T-cell (primary cell): ENCODE measurements at regions not wholly inside any gene's neighbourhood (a gene's known extent, or its start where the extent isn't known, plus 50 kb on each side); places are given as distances from the start of the nearest gene placed in this dataset.

Source experiments
- ATAC-seq, 4 experiments: fragments of 200-7000 bp in 3 of 4; fragments of 150-1000 bp in 1 of 4; cut with Tn5 transposase; replicated peaks in 1 of 4; 1 replicate in 3 of 4; 2 replicates in 1 of 4; pipeline ENCODE4 v1.10.0; 2021; ENCODE audit warnings: moderate library complexity in 3 of 4, mild to moderate bottlenecking in 2 of 4, moderate number of reproducible peaks in 1 of 4
- CTCF ChIA-PET, 2 donors: fragments of 300-600 bp; sonication (Branson Sonifier 250); formaldehyde crosslinking; loops; one replicate each; lab custom pipeline; 2022; ENCODE audit warnings: antibody characterized with exemption in 2 of 2; lab: Charles Lee
- POLR2A ChIA-PET, 2 donors: fragments of 300-600 bp; sonication (Branson Sonifier 250); formaldehyde crosslinking; loops; one replicate each; lab custom pipeline; 2022; ENCODE audit warnings: antibody characterized with exemption in 2 of 2; lab: Charles Lee
- DNase-seq, 35 experiments: peaks; one replicate each; pipeline versions ENCODE4 v3.0.0 to v3.0.0-alpha.2; 2013 to 2023
- H3K27ac ChIP-seq: one replicate; pipeline ENCODE4 v1.5.1; 2013; ENCODE audit warnings: low read length
- H3K27me3 ChIP-seq, 2 experiments: replicated peaks in 1 of 2; 1 replicate in 1 of 2; 2 replicates in 1 of 2; pipeline versions ENCODE4 v1.6.1 to v1.7.0; 2013; ENCODE audit warnings: low read length in 1 of 2, mixed read lengths in 1 of 2; ENCODE audit not compliant: control insufficient read depth in 2 of 2, insufficient read depth in 2 of 2; ENCODE audit errors: extremely low read depth in 1 of 2
- H3K36me3 ChIP-seq, 2 donors: 1 replicate in 1 of 2; 2 replicates in 1 of 2; pipeline versions ENCODE4 v1.6.1 to v1.7.0; 2013; ENCODE audit warnings: low read length in 1 of 2; ENCODE audit not compliant: control insufficient read depth in 2 of 2, insufficient read depth in 1 of 2; ENCODE audit errors: extremely low read depth in 1 of 2
- H3K4me1 ChIP-seq, 2 experiments: 1 replicate in 1 of 2; 2 replicates in 1 of 2; pipeline versions ENCODE4 v1.6.1 to v1.7.0; 2013; ENCODE audit warnings: low read length in 2 of 2, mixed read lengths in 1 of 2; ENCODE audit not compliant: insufficient read depth in 2 of 2, control insufficient read depth in 1 of 2; ENCODE audit errors: extremely low read depth in 1 of 2
- H3K4me3 ChIP-seq, 2 donors: 1 replicate in 1 of 2; 2 replicates in 1 of 2; pipeline versions ENCODE4 v1.5.1 to v1.7.0; 2013; ENCODE audit warnings: mild to moderate bottlenecking in 2 of 2, low read length in 1 of 2, moderate library complexity in 1 of 2; ENCODE audit not compliant: control insufficient read depth in 1 of 2; ENCODE audit errors: extremely low read depth in 1 of 2
- H3K9me3 ChIP-seq: 2 replicates; pipeline ENCODE4 v1.7.0; 2013
- H3K27ac Mint-ChIP-seq, 2 donors: one replicate each; pipeline ENCODE4 v1.8.0; 2020 to 2021; ENCODE audit warnings: mild to moderate bottlenecking in 2 of 2, mixed read lengths in 2 of 2
- H3K27me3 Mint-ChIP-seq, 2 donors: one replicate each; pipeline ENCODE4 v1.8.0; 2021 to 2022; ENCODE audit warnings: mixed read lengths in 2 of 2
- H3K36me3 Mint-ChIP-seq: one replicate; pipeline ENCODE4 v1.8.0; 2021; ENCODE audit warnings: mixed read lengths
- H3K4me1 Mint-ChIP-seq, 3 donors: one replicate each; pipeline ENCODE4 v1.8.0; 2020 to 2022; ENCODE audit warnings: mixed read lengths in 3 of 3, mild to moderate bottlenecking in 1 of 3
- H3K4me3 Mint-ChIP-seq, 3 donors: one replicate each; pipeline ENCODE4 v1.8.0; 2020 to 2022; ENCODE audit warnings: mild to moderate bottlenecking in 3 of 3, mixed read lengths in 3 of 3, moderate library complexity in 3 of 3
- H3K9me3 Mint-ChIP-seq, 3 donors: one replicate each; pipeline ENCODE4 v1.8.0; 2020 to 2022; ENCODE audit warnings: mixed read lengths in 3 of 3
- WGBS: methylation state at CpG from one replicate; pipeline ENCODE4 v1.1.5; 2013; ENCODE audit warnings: missing lambda C conversion rate; ENCODE audit not compliant: insufficient coverage; 5-methylcytosine and 5-hydroxymethylcytosine counted together

DNA sequence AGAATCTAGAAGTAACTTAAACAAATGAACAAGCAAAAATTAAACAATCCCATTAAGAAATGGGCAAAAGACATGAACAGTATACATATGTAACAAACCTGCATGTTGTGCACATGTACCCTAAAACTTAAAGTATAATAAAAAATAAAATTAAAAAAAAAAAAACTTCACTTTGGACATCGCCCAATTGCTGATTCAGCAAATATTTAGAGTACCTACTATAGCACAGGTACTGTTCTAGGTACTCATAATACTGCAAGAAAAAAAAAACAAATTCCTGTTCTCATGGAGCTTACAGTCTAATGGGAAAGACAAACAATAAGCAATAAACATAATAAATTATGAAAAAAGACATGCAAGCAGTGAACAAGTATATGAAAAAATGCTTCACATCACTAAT, 501.5 kb upstream of the HS3ST5 start:
- H3K4me1 Mint-ChIP-seq = no peaks in the 10 kb centered on the region
- WGBS = no CpG with 5 or more reads among the region's 1 CpG
- H3K9me3 ChIP-seq = no peaks in the 10 kb centered on the region
- H3K4me3 ChIP-seq = no peak overlapping the region
- H3K27ac ChIP-seq = no peak overlapping the region
- H3K9me3 Mint-ChIP-seq = peaks cover 7 to 26% (median 12%) of the 10 kb centered on the region in 3 donors
- ChIA-PET CTCF (no interaction called here), POLR2A (interaction anchor here in 1 of 2 donors (0.7 kb wide), 1 partner anchor 219 kb away, joined by 4 read pairs; no protein-coding TSS in a partner anchor)
- H3K27ac Mint-ChIP-seq = no peak overlapping the region
- no peaks in the 10 kb centered on the region for H3K4me1 ChIP-seq
- no peak for ATAC-seq
- no peak for DNase-seq
- no peaks in the 10 kb centered on the region for H3K27me3 Mint-ChIP-seq
- no peaks in the 10 kb centered on the region for H3K36me3 ChIP-seq
- H3K4me3 Mint-ChIP-seq = no peak overlapping the region
- no peaks in the 10 kb centered on the region for H3K27me3 ChIP-seq
- no peaks in the 10 kb centered on the region for H3K36me3 Mint-ChIP-seq

DNA sequence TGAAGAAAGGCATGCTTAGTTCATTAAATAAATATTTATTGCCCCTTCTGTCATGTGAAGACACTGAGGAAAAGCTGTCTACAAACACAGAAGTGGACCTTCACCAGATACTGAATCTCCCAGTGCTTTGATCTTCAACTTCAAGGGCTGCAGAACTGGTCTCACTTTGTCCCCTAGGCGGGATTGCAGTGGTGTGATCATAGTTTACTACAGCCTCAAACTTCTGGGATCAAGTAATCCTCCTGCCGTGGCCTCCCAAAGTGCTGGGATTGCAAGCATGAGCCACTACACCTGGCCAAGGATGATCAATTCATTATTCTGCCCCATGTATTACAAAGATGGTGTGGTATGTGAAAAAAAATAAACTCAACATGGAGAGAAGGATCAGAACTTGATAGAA, 496.2 kb upstream of the HS3ST5 start:
- ChIA-PET POLR2A (no interaction called here), CTCF (no interaction called here)
- Mint-ChIP-seq H3K9me3 (peaks cover 7 to 18% (median 8%) of the 10 kb centered on the region in 3 donors), H3K36me3 (no peaks in the 10 kb centered on the region), H3K27me3 (no peaks in the 10 kb centered on the region), H3K4me1 (no peaks in the 10 kb centered on the region), H3K27ac (no peak overlapping the region), H3K4me3 (no peak overlapping the region)
- no peak overlapping the region for H3K27ac ChIP-seq
- H3K27me3 ChIP-seq = no peaks in the 10 kb centered on the region
- H3K4me1 ChIP-seq = no peaks in the 10 kb centered on the region
- no peaks in the 10 kb centered on the region for H3K9me3 ChIP-seq
- ATAC-seq (no peak), DNase-seq (no peak)
- no peak overlapping the region for H3K4me3 ChIP-seq
- no CpG with 5 or more reads among the region's 2 CpGs for WGBS
- H3K36me3 ChIP-seq = no peaks in the 10 kb centered on the region

DNA sequence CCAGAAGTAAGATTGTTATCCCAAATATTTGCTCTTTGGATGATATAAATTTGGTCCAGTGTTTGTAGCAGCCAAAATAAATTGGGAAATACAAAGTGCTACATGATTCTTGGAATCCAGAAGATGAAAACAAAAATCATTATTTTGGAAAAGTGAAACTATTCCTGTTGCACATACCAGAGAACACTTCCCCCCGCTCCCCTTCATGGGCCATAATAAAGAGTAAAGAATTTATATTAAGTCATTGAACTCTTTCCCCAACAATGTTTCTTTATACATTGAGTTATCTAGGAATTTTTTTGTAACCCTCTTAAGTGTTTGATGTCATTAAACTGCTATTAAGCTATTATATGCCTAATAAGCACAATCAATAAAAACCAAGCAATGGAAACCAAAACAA, 490.4 kb upstream of the HS3ST5 start:
- H3K4me3 ChIP-seq = no peak overlapping the region
- no peaks in the 10 kb centered on the region for H3K4me1 ChIP-seq
- ChIA-PET POLR2A (no interaction called here), CTCF (no interaction called here)
- no peaks in the 10 kb centered on the region for H3K27me3 Mint-ChIP-seq
- DNase-seq (no peak), ATAC-seq (no peak)
- H3K9me3 ChIP-seq = no peaks in the 10 kb centered on the region
- H3K36me3 ChIP-seq = no peaks in the 10 kb centered on the region
- peaks cover 0 to 17% (median 4%) of the 10 kb centered on the region in 3 donors for H3K9me3 Mint-ChIP-seq
- H3K27ac ChIP-seq = no peak overlapping the region
- no CpG with 5 or more reads among the region's 1 CpG for WGBS
- no peak overlapping the region for H3K27ac Mint-ChIP-seq
- no peaks in the 10 kb centered on the region for H3K36me3 Mint-ChIP-seq
- H3K27me3 ChIP-seq = no peaks in the 10 kb centered on the region
- H3K4me1 Mint-ChIP-seq = no peaks in the 10 kb centered on the region
- no peak overlapping the region for H3K4me3 Mint-ChIP-seq

DNA sequence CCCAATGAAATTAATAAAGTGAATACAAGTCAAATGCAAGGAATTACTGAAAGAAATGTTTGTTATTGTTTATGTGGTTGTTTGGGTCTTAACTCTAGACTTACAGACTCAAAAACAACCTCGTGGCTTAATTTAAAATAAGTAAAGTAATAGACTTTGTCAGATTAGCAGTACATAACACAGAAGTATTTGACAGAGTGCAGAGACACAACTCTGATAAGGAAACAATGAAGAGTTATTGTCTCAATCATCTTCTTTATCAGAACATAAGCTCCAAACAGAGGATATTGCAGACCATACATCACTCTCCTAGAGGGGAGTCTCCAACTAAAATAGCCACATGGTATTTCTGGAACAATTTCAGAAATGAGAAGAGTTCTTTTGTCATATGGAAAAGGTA, 487.7 kb upstream of the HS3ST5 start:
- Histone ChIP-seq H3K9me3 (no peaks in the 10 kb centered on the region), H3K27me3 (no peaks in the 10 kb centered on the region), H3K4me1 (no peaks in the 10 kb centered on the region), H3K4me3 (no peak overlapping the region), H3K36me3 (no peaks in the 10 kb centered on the region), H3K27ac (no peak overlapping the region)
- H3K27me3 Mint-ChIP-seq = no peaks in the 10 kb centered on the region
- H3K9me3 Mint-ChIP-seq = peaks cover 0 to 17% (median 2%) of the 10 kb centered on the region in 3 donors
- no peak for DNase-seq
- no CpG with 5 or more reads among the region's 1 CpG for WGBS
- H3K27ac Mint-ChIP-seq = no peak overlapping the region
- no peaks in the 10 kb centered on the region for H3K36me3 Mint-ChIP-seq
- no peak overlapping the region for H3K4me3 Mint-ChIP-seq
- ChIA-PET POLR2A (no interaction called here), CTCF (no interaction called here)
- ATAC-seq = no peak
- no peaks in the 10 kb centered on the region for H3K4me1 Mint-ChIP-seq

DNA sequence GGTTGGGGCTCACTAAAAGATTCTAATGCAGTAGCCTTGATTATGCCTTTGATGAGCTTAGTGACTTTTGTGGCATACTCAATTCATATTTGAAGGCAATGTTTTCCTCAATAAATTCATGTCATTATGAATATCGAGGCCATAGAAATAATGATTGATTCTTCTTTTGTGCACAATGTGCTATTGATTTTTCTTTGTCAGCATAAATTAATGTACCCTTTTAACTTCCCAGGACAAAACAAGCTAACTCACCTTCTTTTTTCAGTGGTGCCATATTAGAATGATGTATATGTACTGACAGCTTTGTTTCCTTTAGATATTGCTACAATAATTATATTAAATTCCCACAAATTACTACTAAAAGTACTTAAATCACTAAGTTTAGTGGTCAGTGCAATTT, 484.3 kb upstream of the HS3ST5 start:
- no peak for ATAC-seq
- Mint-ChIP-seq H3K9me3 (peaks cover 0 to 13% (median 2%) of the 10 kb centered on the region in 3 donors), H3K27ac (no peak overlapping the region), H3K27me3 (no peaks in the 10 kb centered on the region), H3K4me3 (no peak overlapping the region), H3K4me1 (no peaks in the 10 kb centered on the region), H3K36me3 (no peaks in the 10 kb centered on the region)
- no peaks in the 10 kb centered on the region for H3K4me1 ChIP-seq
- no peak overlapping the region for H3K4me3 ChIP-seq
- CTCF ChIA-PET = no interaction called here
- H3K27me3 ChIP-seq = no peaks in the 10 kb centered on the region
- no CpG with 5 or more reads among the region's 1 CpG for WGBS
- H3K36me3 ChIP-seq = no peaks in the 10 kb centered on the region
- H3K9me3 ChIP-seq = no peaks in the 10 kb centered on the region
- POLR2A ChIA-PET = no interaction called here
- no peak overlapping the region for H3K27ac ChIP-seq
- no peak for DNase-seq

DNA sequence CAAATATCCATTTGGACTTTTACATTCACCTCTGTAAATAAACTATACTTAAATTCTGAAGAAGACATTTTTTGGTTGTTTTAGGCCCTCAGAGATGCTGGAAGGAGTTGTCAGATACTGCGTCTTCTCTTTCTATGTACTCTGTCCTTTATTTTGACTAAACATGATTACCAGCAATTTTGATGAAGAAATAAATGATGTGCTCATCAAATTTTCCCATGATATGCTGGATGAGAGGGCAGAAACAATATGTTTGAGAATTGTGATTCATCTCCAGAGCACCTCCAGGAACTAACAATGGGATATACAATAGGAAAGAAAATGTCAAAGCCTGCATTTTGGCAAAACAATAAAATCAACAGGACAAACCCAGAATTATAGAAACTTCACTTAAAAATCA, 481.6 kb upstream of the HS3ST5 start:
- no peaks in the 10 kb centered on the region for H3K36me3 Mint-ChIP-seq
- POLR2A ChIA-PET = no interaction called here

DNA sequence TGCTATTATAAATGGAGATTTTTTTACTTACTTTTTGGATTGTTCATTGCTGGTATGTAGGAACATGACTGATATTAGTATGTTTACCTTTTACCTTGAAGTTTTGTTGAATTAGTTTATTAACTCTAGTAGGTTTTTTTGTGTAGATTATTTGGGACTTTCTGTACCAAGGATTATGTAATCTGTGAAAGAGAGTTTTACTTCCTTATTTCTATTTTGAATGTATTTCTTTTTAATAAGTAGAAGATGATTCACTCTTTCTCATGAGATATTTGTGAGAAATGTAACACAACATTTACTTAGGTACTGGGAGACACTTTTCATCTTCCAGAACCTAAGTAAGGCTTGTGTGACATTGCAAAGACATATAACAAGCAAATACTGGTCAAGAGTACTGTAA, 473.9 kb upstream of the HS3ST5 start:
- Mint-ChIP-seq H3K4me1 (no peaks in the 10 kb centered on the region), H3K27ac (no peak overlapping the region)

More for the DNA sequence above, 481.6 kb upstream of the HS3ST5 start:
- Histone ChIP-seq H3K27ac (no peak overlapping the region), H3K9me3 (no peaks in the 10 kb centered on the region), H3K4me1 (no peaks in the 10 kb centered on the region), H3K36me3 (no peaks in the 10 kb centered on the region), H3K4me3 (no peak overlapping the region), H3K27me3 (no peaks in the 10 kb centered on the region)
- no peak for DNase-seq
- H3K4me3 Mint-ChIP-seq = no peak overlapping the region
- WGBS = no CpG with 5 or more reads among the region's 1 CpG
- H3K27me3 Mint-ChIP-seq = no peaks in the 10 kb centered on the region
- peaks cover 4 to 9% (median 9%) of the 10 kb centered on the region in 3 donors for H3K9me3 Mint-ChIP-seq
- CTCF ChIA-PET = no interaction called here
- ATAC-seq = no peak
- no peak overlapping the region for H3K27ac Mint-ChIP-seq
- no peaks in the 10 kb centered on the region for H3K4me1 Mint-ChIP-seq

More for the DNA sequence above, 473.9 kb upstream of the HS3ST5 start:
- Mint-ChIP-seq H3K27me3 (no peaks in the 10 kb centered on the region), H3K4me3 (no peak overlapping the region), H3K9me3 (peaks cover 3 to 14% (median 12%) of the 10 kb centered on the region in 3 donors), H3K36me3 (no peaks in the 10 kb centered on the region)
- H3K27ac ChIP-seq = no peak overlapping the region
- H3K36me3 ChIP-seq = no peaks in the 10 kb centered on the region
- H3K27me3 ChIP-seq = no peaks in the 10 kb centered on the region
- no peak for DNase-seq
- ATAC-seq = no peak
- H3K9me3 ChIP-seq = no peaks in the 10 kb centered on the region
- H3K4me1 ChIP-seq = no peaks in the 10 kb centered on the region
- no peak overlapping the region for H3K4me3 ChIP-seq
- ChIA-PET CTCF (no interaction called here), POLR2A (no interaction called here)
